GM12878 (cell line): ENCODE measurements at regions not wholly inside any gene's neighbourhood (a gene's known extent, or its start where the extent isn't known, plus 50 kb on each side); places are given as distances from the start of the nearest gene placed in this dataset.

Experiments
- ATAC-seq: fragments of 200-7000 bp; cut with Tn5 transposase; 3 replicates; pipeline ENCODE4 v1.9.1; 2020; ENCODE audit warnings: mild to moderate bottlenecking, moderate library complexity
- BruUV-seq: library from RNA; stranded (reverse); fragments of 400-500 nt; replicated peaks from 2 replicates; lab custom pipeline; 2021; lab: Mats Ljungman, UMichigan
- CTCF ChIA-PET: fragments of 300-600 bp; sonication (Branson Sonifier 250); formaldehyde crosslinking; extraction: SDS; loops from one replicate; lab custom pipeline; 2021; ENCODE audit warnings: inconsistent platforms; lab: Yijun Ruan, JAX
- POLR2A ChIA-PET: fragments of 350-600 bp; formaldehyde crosslinking; extraction: SDS; loops from one replicate; lab custom pipeline; 2021; ENCODE audit warnings: inconsistent platforms; lab: Charles Lee
- RAD21 ChIA-PET: fragments of 300-600 bp; sonication (Branson Sonifier 250); formaldehyde crosslinking; loops from one replicate; lab custom pipeline; 2023; ENCODE audit warnings: antibody characterized with exemption; ENCODE audit not compliant: unreplicated experiment; lab: Charles Lee
- SMC1A ChIA-PET: fragments of 300-600 bp; sonication (Branson Sonifier 250); formaldehyde crosslinking; loops from one replicate; lab custom pipeline; 2023; ENCODE audit not compliant: unreplicated experiment, uncharacterized antibody; lab: Charles Lee
- DNase-seq: peaks from one replicate; pipeline ENCODE4 v3.0.0-alpha.2; 2011; ENCODE audit warnings: low read depth, low spot score
- FAIRE-seq: peaks from 3 replicates; lab custom pipeline; 2011; peaks lifted over from hg19 to GRCh38; lab: Jason Lieb, UNC
- H2AFZ ChIP-seq: 2 replicates; pipeline ENCODE4 v1.6.0; 2011; ENCODE audit warnings: low read depth, low read length, control low read depth; ENCODE audit not compliant: control insufficient read depth
- H3K27ac ChIP-seq: 2 replicates; pipeline ENCODE4 v1.5.1; 2011; ENCODE audit warnings: control low read depth; ENCODE audit not compliant: control insufficient read depth, insufficient read depth
- H3K27me3 ChIP-seq, 2 experiments: replicated peaks in 1 of 2; 2 replicates each; pipeline versions ENCODE4 v1.6.0 to v1.6.1; 2011; ENCODE audit warnings: low read length in 1 of 2; ENCODE audit not compliant: control insufficient read depth in 2 of 2, insufficient read depth in 2 of 2
- H3K36me3 ChIP-seq, 2 experiments: 2 replicates each; pipeline ENCODE4 v1.5.1; 2011; ENCODE audit warnings: low read length in 1 of 2; ENCODE audit not compliant: control insufficient read depth in 2 of 2, insufficient read depth in 2 of 2
- H3K4me1 ChIP-seq: 2 replicates; pipeline ENCODE4 v1.6.1; 2011; ENCODE audit warnings: mild to moderate bottlenecking, low read length, moderate library complexity, mixed read lengths; ENCODE audit not compliant: control insufficient read depth, insufficient read depth
- H3K4me2 ChIP-seq: 2 replicates; pipeline ENCODE4 v1.6.0; 2011; ENCODE audit warnings: control low read depth; ENCODE audit not compliant: control insufficient read depth, insufficient read depth
- H3K4me3 ChIP-seq: fragments of 200-600 bp; sonication (generic); 2 replicates; pipeline ENCODE4 v1.5.1; 2016
- H3K79me2 ChIP-seq: 2 replicates; pipeline ENCODE4 v1.6.0; 2011; ENCODE audit warnings: low read length; ENCODE audit not compliant: control insufficient read depth, insufficient read depth
- H3K9ac ChIP-seq: 2 replicates; pipeline ENCODE4 v1.8.0; 2011; ENCODE audit warnings: low read length, control low read depth, mixed read lengths; ENCODE audit not compliant: control insufficient read depth, insufficient read depth
- H3K9me3 ChIP-seq: replicated peaks from 3 replicates; pipeline ENCODE4 v1.5.1; 2011; ENCODE audit warnings: mild to moderate bottlenecking, low read length; ENCODE audit not compliant: control insufficient read depth, insufficient read depth
- H4K20me1 ChIP-seq: 2 replicates; pipeline ENCODE4 v1.6.0; 2011; ENCODE audit not compliant: control insufficient read depth, insufficient read depth
- NFYA ChIP-seq: IDR thresholded peaks from 2 replicates; pipeline ENCODE4 v1.6.1; 2011; ENCODE audit warnings: low read depth, mild to moderate bottlenecking, low read length, improper control_type of control experiment, borderline replicate concordance
- NR2C1 ChIP-seq: fragments of 450-650 bp; IDR thresholded peaks from 2 replicates; pipeline ENCODE4 v1.6.1; 2017; ENCODE audit warnings: antibody characterized with exemption, mild to moderate bottlenecking, moderate library complexity
- SPI1 ChIP-seq: IDR thresholded peaks from 2 replicates; pipeline ENCODE4 v1.6.1; 2011; ENCODE audit warnings: low read depth, mild to moderate bottlenecking, low read length, moderate library complexity, borderline replicate concordance; ENCODE audit not compliant: insufficient read depth
- TAF1 ChIP-seq: IDR thresholded peaks from 2 replicates; pipeline ENCODE4 v1.6.1; 2011; ENCODE audit warnings: mild to moderate bottlenecking, low read depth, low read length, borderline replicate concordance
- WGBS: methylation state at CpG from one replicate; pipeline ENCODE4 v1.1.6; 2016; ENCODE audit warnings: low lambda C conversion rate; ENCODE audit not compliant: insufficient replicate concordance, insufficient coverage; ENCODE audit errors: missing lambda C conversion rate; 5-methylcytosine and 5-hydroxymethylcytosine counted together
- in situ Hi-C: fragments of 300-500 bp; cut with MboI; formaldehyde crosslinking; loops from 9 replicates; pipeline ENCODE4 v1.14.3; 2018; ENCODE audit warnings: mixed read lengths
- intact Hi-C: fragments of 100-400 bp; cut with micrococcal nuclease; formaldehyde crosslinking; loops from one replicate; pipeline ENCODE4 v1.14.2; 2022; ENCODE audit not compliant: unreplicated experiment

- Histone ChIP-seq H3K4me2 (no peak overlapping the region), H3K4me1 (no peaks in the 10 kb centered on the region), H3K4me3 (no peak overlapping the region), H3K79me2 (no peaks in the 10 kb centered on the region), H3K27me3 (no peaks in the 10 kb centered on the region), H3K36me3 (no peaks in the 10 kb centered on the region), H2AFZ (no peak overlapping the region), H4K20me1 (no peaks in the 10 kb centered on the region), H3K27ac (no peak overlapping the region), H3K9me3 (no peaks in the 10 kb centered on the region; the same call in 2 of the 3 replicates), H3K9ac (no peak overlapping the region)
- ChIA-PET RAD21 (no interaction called here), POLR2A (interaction anchor here (0.6 kb wide), 1 partner anchor 133 kb away, joined by 6 read pairs; no protein-coding TSS in a partner anchor), SMC1A (no interaction called here), CTCF (no interaction called here)
- DNase-seq (no peak), FAIRE-seq (no peak), ATAC-seq (no peak)
- in situ Hi-C loops (no loop called here), intact Hi-C loops (no loop called here)
- no TSS peak for BruUV-seq
- 37% methylated on average over 5 of the region's 5 CpGs for WGBS
- TF ChIP-seq SPI1: no peak
- TF ChIP-seq NR2C1: no peak
- no peak for TF ChIP-seq NFYA
Measured at GRCh38 chr2:37786854-37787253, 115.4 kb upstream of the CDC42EP3 start.

GRCh38 chr2:37788602-37789209 lies 117.3 kb upstream of the CDC42EP3 start:
- no TSS peak for BruUV-seq
- Histone ChIP-seq H3K27me3 (no peaks in the 10 kb centered on the region), H3K27ac (no peak overlapping the region), H3K4me1 (no peaks in the 10 kb centered on the region), H3K4me2 (no peak overlapping the region), H4K20me1 (no peaks in the 10 kb centered on the region), H3K79me2 (no peaks in the 10 kb centered on the region), H3K9me3 (no peaks in the 10 kb centered on the region; the same call in 2 of the 3 replicates), H3K9ac (no peak overlapping the region), H3K36me3 (no peaks in the 10 kb centered on the region), H3K4me3 (no peak overlapping the region), H2AFZ (no peak overlapping the region)
- in situ Hi-C loops: no loop called here
- DNase-seq (no peak), ATAC-seq (no peak), FAIRE-seq (no peak)
- ChIA-PET SMC1A (interaction anchor here (1.3 kb wide), 1 partner anchor 12 kb away, joined by 3 read pairs; no protein-coding TSS in a partner anchor), RAD21 (no interaction called here), POLR2A (no interaction called here), CTCF (no interaction called here)
- no peak for TF ChIP-seq TAF1
- intact Hi-C loops: no loop called here
